ENCODE measurements at regions not wholly inside any gene's neighbourhood (a gene's known extent, or its start where the extent isn't known, plus 50 kb on each side); places are given as distances from the start of the nearest gene placed in this dataset.

- TF ChIP-seq POLR2A (IDR thresholded peaks at IDR 0.05) (no peak), CTCF (IDR thresholded peaks at IDR 0.05) (no peak)
These were observed 356.0 kb downstream of the DMAC1 start for GRCh38 chr9:7443541-7443940.

Data from right lobe of liver (tissue), 4 donors.